ENCODE measurements at regions not wholly inside any gene's neighbourhood (a gene's known extent, or its start where the extent isn't known, plus 50 kb on each side); places are given as distances from the start of the nearest gene placed in this dataset.

- H3K4me3 ChIP-seq (ENCODE audit: low read depth, low read length) = no peak overlapping the region
- H3K36me3 ChIP-seq (ENCODE audit: control insufficient read depth, insufficient read depth, low read length) = no peaks in the 10 kb centered on the region
- DNase-seq (ENCODE audit: low read depth) = no peak
- no peak for TF ChIP-seq CTCF (IDR thresholded peaks at IDR 0.05; ENCODE audit: insufficient read depth, low read length, poor library complexity, severe bottlenecking)
- no peaks in the 10 kb centered on the region for H3K27me3 ChIP-seq (ENCODE audit: control insufficient read depth, insufficient read depth, low read length)
Observed at GRCh38 chr11:13062115-13062514, 53.0 kb downstream of the RASSF10 start.

GRCh38 chr11:13064593-13064992, 55.5 kb downstream of the RASSF10 start:
- TF ChIP-seq CTCF (IDR thresholded peaks at IDR 0.05; ENCODE audit: insufficient read depth, low read length, poor library complexity, severe bottlenecking) = no peak

GRCh38 chr11:13065200-13065787, 56.2 kb downstream of the RASSF10 start:
- H3K36me3 ChIP-seq (ENCODE audit: control insufficient read depth, insufficient read depth, low read length) = no peaks in the 10 kb centered on the region
- H3K4me3 ChIP-seq (ENCODE audit: low read depth, low read length) = no peak overlapping the region
- TF ChIP-seq CTCF (IDR thresholded peaks at IDR 0.05; ENCODE audit: insufficient read depth, low read length, poor library complexity, severe bottlenecking) = no peak
- no peak for DNase-seq (ENCODE audit: low read depth)
- no peaks in the 10 kb centered on the region for H3K27me3 ChIP-seq (ENCODE audit: control insufficient read depth, insufficient read depth, low read length)

More at GRCh38 chr11:13064593-13064992, 55.5 kb downstream of the RASSF10 start:
- Histone ChIP-seq H3K4me3 (ENCODE audit: low read depth, low read length) (no peak overlapping the region), H3K36me3 (ENCODE audit: control insufficient read depth, insufficient read depth, low read length) (no peaks in the 10 kb centered on the region), H3K27me3 (ENCODE audit: control insufficient read depth, insufficient read depth, low read length) (no peaks in the 10 kb centered on the region)
- no peak for DNase-seq (ENCODE audit: low read depth)

- no peak overlapping the region for H3K4me3 ChIP-seq (ENCODE audit: low read depth, low read length)
- no peak for DNase-seq (ENCODE audit: low read depth)
- H3K36me3 ChIP-seq (ENCODE audit: control insufficient read depth, insufficient read depth, low read length) = no peaks in the 10 kb centered on the region
- TF ChIP-seq CTCF (IDR thresholded peaks at IDR 0.05; ENCODE audit: insufficient read depth, low read length, poor library complexity, severe bottlenecking) = no peak
- no peaks in the 10 kb centered on the region for H3K27me3 ChIP-seq (ENCODE audit: control insufficient read depth, insufficient read depth, low read length)
Observed at GRCh38 chr11:13068211-13068610, 59.1 kb downstream of the RASSF10 start.

- Histone ChIP-seq H3K4me3 (ENCODE audit: low read depth, low read length) (no peak overlapping the region), H3K27me3 (ENCODE audit: control insufficient read depth, insufficient read depth, low read length) (no peaks in the 10 kb centered on the region), H3K36me3 (ENCODE audit: control insufficient read depth, insufficient read depth, low read length) (no peaks in the 10 kb centered on the region)
- no peak for DNase-seq (ENCODE audit: low read depth)
- no peak for TF ChIP-seq CTCF (IDR thresholded peaks at IDR 0.05; ENCODE audit: insufficient read depth, low read length, poor library complexity, severe bottlenecking)
Observed at GRCh38 chr11:13073119-13073981, 64.2 kb downstream of the RASSF10 start.

All from kidney epithelial cell (primary cell).